GM23248 (cell line): ENCODE measurements at regions not wholly inside any gene's neighbourhood (a gene's known extent, or its start where the extent isn't known, plus 50 kb on each side); places are given as distances from the start of the nearest gene placed in this dataset.
"Not testable (repeated sequence)": the region's sequence is repeated elsewhere in the genome, so short reads cannot be mapped to it uniquely, and the experiment has no call there.

Experiments
- DNase-seq: peaks from one replicate; pipeline ENCODE4 v3.0.0-alpha.2; 2015
- H2AFZ ChIP-seq: fragments of 200-600 bp; sonication (generic); 2 replicates; pipeline ENCODE4 v1.6.1; 2016; ENCODE audit warnings: antibody characterized with exemption
- H3F3A ChIP-seq: fragments of 200-600 bp; sonication (generic); 2 replicates; pipeline ENCODE4 v1.6.1; 2016; ENCODE audit warnings: mild to moderate bottlenecking, antibody characterized with exemption, mixed run types; ENCODE audit not compliant: insufficient read depth
- H3K27ac ChIP-seq: fragments of 200-600 bp; sonication (generic); 2 replicates; pipeline ENCODE4 v1.5.1; 2016; ENCODE audit warnings: mild to moderate bottlenecking
- H3K27me3 ChIP-seq: fragments of 200-600 bp; sonication (generic); replicated peaks from 2 replicates; pipeline ENCODE4 v1.6.1; 2016; ENCODE audit warnings: mild to moderate bottlenecking; ENCODE audit not compliant: insufficient read depth
- H3K36me3 ChIP-seq: fragments of 200-600 bp; sonication (generic); 2 replicates; pipeline ENCODE4 v1.6.1; 2016; ENCODE audit warnings: low read depth, mild to moderate bottlenecking
- H3K4me1 ChIP-seq: fragments of 200-600 bp; sonication (generic); 2 replicates; pipeline ENCODE4 v1.6.1; 2016; ENCODE audit warnings: mild to moderate bottlenecking; ENCODE audit not compliant: insufficient read depth
- H3K4me2 ChIP-seq: fragments of 200-600 bp; sonication (generic); one replicate; pipeline ENCODE4 v1.6.1; 2016; ENCODE audit warnings: mild to moderate bottlenecking; ENCODE audit not compliant: unreplicated experiment
- H3K4me3 ChIP-seq: fragments of 200-600 bp; sonication (generic); 2 replicates; pipeline ENCODE4 v1.5.1; 2016; ENCODE audit warnings: mild to moderate bottlenecking
- H3K79me2 ChIP-seq: fragments of 200-600 bp; sonication (generic); 2 replicates; pipeline ENCODE4 v1.6.1; 2016; ENCODE audit warnings: mild to moderate bottlenecking; ENCODE audit not compliant: insufficient read depth
- H3K9ac ChIP-seq: fragments of 200-600 bp; sonication (generic); 2 replicates; pipeline ENCODE4 v1.6.1; 2016; ENCODE audit warnings: mild to moderate bottlenecking
- H3K9me2 ChIP-seq: fragments of 200-600 bp; sonication (generic); 2 replicates; pipeline ENCODE4 v1.6.1; 2016; ENCODE audit warnings: mixed run types, mild to moderate bottlenecking, moderate library complexity; ENCODE audit not compliant: insufficient read depth
- H3K9me3 ChIP-seq: fragments of 200-600 bp; sonication (generic); one replicate; pipeline ENCODE4 v1.6.1; 2017; ENCODE audit warnings: low read depth
- H4K20me1 ChIP-seq: fragments of 200-600 bp; sonication (generic); 2 replicates; pipeline ENCODE4 v1.6.0; 2016; ENCODE audit not compliant: insufficient read depth
- EZH2 ChIP-seq: fragments of 200-600 bp; sonication (generic); IDR thresholded peaks from 2 replicates; pipeline ENCODE4 v1.6.1; 2018; ENCODE audit warnings: antibody characterized with exemption, mild to moderate bottlenecking; ENCODE audit not compliant: insufficient read depth, poor library complexity, severe bottlenecking
- EZH2phosphoT487 ChIP-seq: fragments of 200-600 bp; sonication (generic); IDR thresholded peaks from 2 replicates; pipeline ENCODE4 v1.6.1; 2018; ENCODE audit warnings: antibody characterized with exemption, moderate library complexity, mild to moderate bottlenecking, low read depth; ENCODE audit not compliant: insufficient read depth
- WGBS, 2 experiments: methylation state at CpG; one replicate each; pipeline ENCODE4 v1.1.6; 2015 to 2017; ENCODE audit warnings: low lambda C conversion rate in 2 of 2, low coverage in 1 of 2; ENCODE audit errors: missing lambda C conversion rate in 2 of 2; 5-methylcytosine and 5-hydroxymethylcytosine counted together
- in situ Hi-C: fragments of 300-500 bp; cut with MboI; formaldehyde crosslinking; loops from 2 replicates; pipeline ENCODE4 v1.15.0; 2020

GRCh38 chr3:22731901-22732300, 471.2 kb upstream of the UBE2E2 start:
- Histone ChIP-seq H3K9ac (no peak overlapping the region), H3K27ac (no peak overlapping the region), H3K4me2 (no peak overlapping the region), H3K9me3 (no peaks in the 10 kb centered on the region), H4K20me1 (no peaks in the 10 kb centered on the region), H3K79me2 (no peaks in the 10 kb centered on the region), H3F3A (no peaks in the 10 kb centered on the region), H3K27me3 (no peaks in the 10 kb centered on the region), H3K9me2 (no peaks in the 10 kb centered on the region), H3K36me3 (no peaks in the 10 kb centered on the region), H3K4me1 (no peaks in the 10 kb centered on the region), H2AFZ (no peak overlapping the region), H3K4me3 (no peak overlapping the region)
- DNase-seq = no peak
- TF ChIP-seq EZH2phosphoT487 (no peak), EZH2 (no peak)
- WGBS, 2 experiments = 0% methylated on average over 1 of the region's 1 CpG
- in situ Hi-C loops = no loop called here

GRCh38 chr3:22732641-22733040, 470.5 kb upstream of the UBE2E2 start:
- no peaks in the 10 kb centered on the region for H3K27me3 ChIP-seq
- H2AFZ ChIP-seq = no peak overlapping the region
- no peak overlapping the region for H3K9ac ChIP-seq
- H3K4me1 ChIP-seq = no peaks in the 10 kb centered on the region
- no peaks in the 10 kb centered on the region for H3K9me3 ChIP-seq
- no peaks in the 10 kb centered on the region for H3F3A ChIP-seq
- H4K20me1 ChIP-seq = no peaks in the 10 kb centered on the region
- H3K36me3 ChIP-seq = no peaks in the 10 kb centered on the region
- WGBS, 2 experiments = 3 to 5% methylated on average over 1 of the region's 1 CpG
- no peak overlapping the region for H3K27ac ChIP-seq
- in situ Hi-C loops = no loop called here
- no peak overlapping the region for H3K4me2 ChIP-seq
- DNase-seq = no peak
- no peaks in the 10 kb centered on the region for H3K79me2 ChIP-seq
- no peak overlapping the region for H3K4me3 ChIP-seq
- TF ChIP-seq EZH2phosphoT487 (no peak), EZH2 (no peak)
- H3K9me2 ChIP-seq = no peaks in the 10 kb centered on the region

- in situ Hi-C loops = no loop called here
- no peak for TF ChIP-seq EZH2phosphoT487
- TF ChIP-seq EZH2 = no peak
- no peaks in the 10 kb centered on the region for H3K27me3 ChIP-seq
- H4K20me1 ChIP-seq = no peaks in the 10 kb centered on the region
- no peak for DNase-seq
- 6 to 8% methylated on average over 1 of the region's 1 CpG for WGBS, 2 experiments
- H3K9ac ChIP-seq = no peak overlapping the region
- H3K79me2 ChIP-seq = no peaks in the 10 kb centered on the region
- H3F3A ChIP-seq = no peaks in the 10 kb centered on the region
- H3K9me2 ChIP-seq = no peaks in the 10 kb centered on the region
- H3K4me3 ChIP-seq = no peak overlapping the region
- no peaks in the 10 kb centered on the region for H3K9me3 ChIP-seq
- H2AFZ ChIP-seq = no peak overlapping the region
- no peak overlapping the region for H3K27ac ChIP-seq
- no peaks in the 10 kb centered on the region for H3K4me1 ChIP-seq
- H3K4me2 ChIP-seq = no peak overlapping the region
- H3K36me3 ChIP-seq = no peaks in the 10 kb centered on the region
Measured at GRCh38 chr3:22734207-22734606, 468.9 kb upstream of the UBE2E2 start.

DNA sequence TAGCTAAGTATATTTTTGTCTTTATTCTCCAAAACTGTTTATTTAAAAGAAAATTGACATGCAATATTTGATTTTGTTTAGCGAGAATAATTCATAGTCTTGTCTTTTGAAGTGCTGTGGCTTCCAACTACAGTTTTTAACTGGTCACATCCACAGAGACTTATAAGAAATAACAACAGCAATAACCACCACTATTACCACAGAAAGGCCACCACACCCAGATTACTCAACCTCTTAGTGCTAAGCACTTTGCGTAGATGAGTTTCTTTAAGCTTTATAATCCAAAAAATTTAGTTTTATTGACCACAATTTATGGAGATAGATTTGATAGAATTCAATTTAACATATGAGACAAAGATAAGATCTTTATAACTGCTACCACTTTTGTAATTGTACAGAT, 468.4 kb upstream of the UBE2E2 start:
- no peak for TF ChIP-seq EZH2
- TF ChIP-seq EZH2phosphoT487 = no peak

DNA sequence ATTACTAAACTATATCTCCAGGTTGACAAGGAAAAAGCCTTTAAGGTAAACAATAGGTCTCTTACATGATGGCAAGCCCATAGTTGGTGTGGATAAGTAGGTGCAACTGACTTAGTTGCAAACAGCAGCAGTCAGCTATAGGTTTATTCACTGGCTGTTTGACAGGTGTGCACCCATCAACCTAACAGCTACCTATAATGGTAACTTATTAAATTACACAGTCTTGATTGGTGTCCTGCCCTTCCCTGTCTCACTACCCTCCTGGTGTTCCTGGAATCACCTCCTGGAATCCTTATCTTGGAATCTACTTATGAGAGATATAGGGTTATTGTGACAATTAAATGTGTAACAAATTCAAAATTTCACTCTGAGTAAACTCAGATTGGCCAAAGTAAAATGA, 467.8 kb upstream of the UBE2E2 start:
- no peaks in the 10 kb centered on the region for H4K20me1 ChIP-seq
- H3K4me3 ChIP-seq = no peak overlapping the region
- no peak for TF ChIP-seq EZH2phosphoT487
- TF ChIP-seq EZH2 = no peak
- H2AFZ ChIP-seq = no peak overlapping the region
- no peak overlapping the region for H3K9ac ChIP-seq
- no peaks in the 10 kb centered on the region for H3K4me1 ChIP-seq
- no peaks in the 10 kb centered on the region for H3K36me3 ChIP-seq
- H3K9me2 ChIP-seq = no peaks in the 10 kb centered on the region
- in situ Hi-C loops = no loop called here
- no peaks in the 10 kb centered on the region for H3K9me3 ChIP-seq
- H3K27me3 ChIP-seq = no peaks in the 10 kb centered on the region
- H3K27ac ChIP-seq = no peak overlapping the region
- no peaks in the 10 kb centered on the region for H3F3A ChIP-seq
- no peak for DNase-seq
- no peaks in the 10 kb centered on the region for H3K79me2 ChIP-seq
- no peak overlapping the region for H3K4me2 ChIP-seq

More for the DNA sequence above, 468.4 kb upstream of the UBE2E2 start:
- no peak for DNase-seq
- Histone ChIP-seq H3K9me3 (no peaks in the 10 kb centered on the region), H3K9me2 (no peaks in the 10 kb centered on the region), H3K79me2 (no peaks in the 10 kb centered on the region), H3K4me2 (no peak overlapping the region), H3K9ac (no peak overlapping the region), H3K36me3 (no peaks in the 10 kb centered on the region), H3K4me1 (no peaks in the 10 kb centered on the region), H3K27ac (no peak overlapping the region), H4K20me1 (no peaks in the 10 kb centered on the region), H3F3A (no peaks in the 10 kb centered on the region), H3K4me3 (no peak overlapping the region), H3K27me3 (no peaks in the 10 kb centered on the region), H2AFZ (no peak overlapping the region)
- WGBS, 2 experiments = 57 to 59% methylated on average over 2 of the region's 2 CpGs
- in situ Hi-C loops = no loop called here

DNA sequence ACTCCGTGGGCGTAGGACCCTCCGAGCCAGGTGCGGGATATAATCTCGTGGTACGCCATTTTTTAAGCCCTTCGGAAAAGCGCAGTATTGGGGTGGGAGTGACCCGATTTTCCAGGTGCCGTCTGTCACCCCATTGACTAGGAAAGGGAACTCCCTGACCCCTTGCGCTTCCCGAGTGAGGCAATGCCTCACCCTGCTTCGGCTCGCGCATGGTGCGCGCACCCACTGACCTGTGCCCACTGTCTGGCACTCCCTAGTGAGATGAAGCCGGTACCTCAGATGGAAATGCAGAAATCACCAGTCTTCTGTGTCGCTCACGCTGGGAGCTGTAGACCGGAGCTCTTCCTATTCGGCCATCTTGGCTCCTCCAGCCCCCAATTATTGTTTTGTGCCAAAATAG, 459.7 kb upstream of the UBE2E2 start:
- in situ Hi-C loops = not testable (repeated sequence)

More for the DNA sequence above, 459.7 kb upstream of the UBE2E2 start:
- H2AFZ ChIP-seq, H3K27me3 ChIP-seq, H3K4me2 ChIP-seq, H4K20me1 ChIP-seq, H3K9ac ChIP-seq, H3F3A ChIP-seq, H3K4me3 ChIP-seq, H3K9me2 ChIP-seq, H3K36me3 ChIP-seq, DNase-seq, H3K9me3 ChIP-seq, H3K4me1 ChIP-seq, H3K79me2 ChIP-seq, H3K27ac ChIP-seq: not testable (repeated sequence)
- WGBS, 2 experiments = 69% methylated on average over 20 to 22 of the region's 22 CpGs
